Esophagus (tissue), 2 donors: ENCODE measurements at regions not wholly inside any gene's neighbourhood (a gene's known extent, or its start where the extent isn't known, plus 50 kb on each side); places are given as distances from the start of the nearest gene placed in this dataset.

Experiments
- H3K27ac ChIP-seq, 2 donors: one replicate each; pipeline ENCODE4 v1.5.1; 2013; ENCODE audit warnings: low read depth in 2 of 2, mild to moderate bottlenecking in 2 of 2, inconsistent platforms in 1 of 2, low read length in 1 of 2, moderate library complexity in 1 of 2
- H3K27me3 ChIP-seq, 2 donors: one replicate each; pipeline ENCODE4 v1.6.1; 2013; ENCODE audit warnings: low read length in 2 of 2, control low read depth in 1 of 2, mild to moderate bottlenecking in 1 of 2; ENCODE audit not compliant: insufficient read depth in 2 of 2, control insufficient read depth in 1 of 2
- H3K36me3 ChIP-seq, 2 donors: one replicate each; pipeline ENCODE4 v1.6.1; 2013; ENCODE audit warnings: low read length in 1 of 2; ENCODE audit not compliant: control insufficient read depth in 2 of 2, insufficient read depth in 2 of 2
- H3K4me1 ChIP-seq, 2 donors: one replicate each; pipeline ENCODE4 v1.6.1; 2013; ENCODE audit warnings: low read length in 1 of 2; ENCODE audit not compliant: control insufficient read depth in 2 of 2, insufficient read depth in 2 of 2
- H3K4me3 ChIP-seq, 2 donors: one replicate each; pipeline ENCODE4 v1.5.1; 2013; ENCODE audit warnings: low read length in 2 of 2, mild to moderate bottlenecking in 2 of 2, low read depth in 1 of 2, moderate library complexity in 1 of 2
- H3K9me3 ChIP-seq, 2 donors: one replicate each; pipeline ENCODE4 v1.6.1; 2013; ENCODE audit warnings: mild to moderate bottlenecking in 2 of 2, low read depth in 1 of 2, low read length in 1 of 2, moderate library complexity in 1 of 2; ENCODE audit not compliant: control insufficient read depth in 2 of 2, insufficient read depth in 1 of 2
- WGBS, 2 donors: extraction: QIAGEN DNeasy Blood & Tissue Kit; methylation state at CpG; one replicate each; pipeline ENCODE4 v1.1.7; 2013; 5-methylcytosine and 5-hydroxymethylcytosine counted together
- donor health status: healthy with polysubstance abuse.
- donor health status: Bipolar disorder and iron deficiency.

DNA sequence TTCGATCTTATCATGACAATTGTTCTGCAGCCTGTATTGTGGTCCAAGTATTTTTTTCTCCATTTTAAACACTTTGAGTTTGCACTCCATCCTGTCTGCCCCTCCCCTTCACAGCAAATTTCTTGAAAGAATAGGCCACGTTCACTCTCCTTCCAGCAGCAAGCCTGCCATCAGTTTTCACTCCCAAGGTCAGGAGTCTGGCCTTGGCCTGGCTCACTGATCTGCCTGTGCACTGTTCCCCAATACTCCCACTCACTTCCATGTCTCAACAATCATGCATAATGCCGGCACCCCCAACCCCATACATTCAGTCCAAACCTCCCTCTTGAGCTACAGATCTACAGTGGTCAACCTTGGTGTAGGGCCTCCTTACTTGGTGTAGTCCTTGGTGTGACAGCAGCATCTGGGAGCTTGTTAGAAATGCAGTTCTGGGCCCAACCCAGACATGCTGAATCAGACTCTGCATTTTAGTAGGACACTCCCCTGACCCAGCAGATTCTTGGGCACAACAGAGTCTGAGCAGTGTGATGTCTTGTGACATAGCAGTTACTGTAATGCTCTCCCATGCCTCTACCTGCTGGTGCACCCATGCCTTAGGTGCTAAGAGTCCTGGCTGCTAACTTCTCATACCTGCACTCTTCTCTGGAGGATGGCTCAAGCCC lies 58.3 kb upstream of the XCR1 start:
- Histone ChIP-seq H3K4me1 (peaks cover 0 to 7% of the 10 kb centered on the region in 2 donors), H3K4me3 (no peak overlapping the region), H3K27ac (no peak overlapping the region), H3K9me3 (no peaks in the 10 kb centered on the region), H3K27me3 (peaks cover 0 to 8% of the 10 kb centered on the region in 2 donors), H3K36me3 (no peaks in the 10 kb centered on the region)
- WGBS, 2 donors = 51 to 74% methylated on average over 3 of the region's 3 CpGs

DNA sequence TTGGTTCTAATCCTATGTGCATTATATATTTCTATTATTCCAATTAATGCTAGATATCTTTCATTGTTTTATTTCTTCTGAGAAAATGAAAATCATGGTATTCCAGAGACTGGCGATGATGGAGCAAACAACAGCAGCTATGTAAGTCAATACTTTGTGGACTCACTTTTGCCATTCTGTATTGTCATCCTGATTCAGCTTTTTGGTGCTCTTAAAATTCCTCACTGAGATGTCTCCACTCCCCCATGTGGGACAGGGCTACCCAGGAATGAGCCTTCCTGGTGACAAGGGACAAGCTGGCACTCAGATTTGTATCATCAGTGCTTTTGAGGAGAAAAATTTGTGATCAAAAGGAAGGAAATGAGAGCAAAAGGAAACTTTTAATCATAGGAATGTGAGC lies 56.7 kb upstream of the XCR1 start:
- no peak overlapping the region for H3K4me3 ChIP-seq
- H3K36me3 ChIP-seq = no peaks in the 10 kb centered on the region
- peaks cover 0 to 8% of the 10 kb centered on the region in 2 donors for H3K27me3 ChIP-seq
- peaks cover 0 to 3% of the 10 kb centered on the region in 2 donors for H3K4me1 ChIP-seq
- H3K9me3 ChIP-seq = no peaks in the 10 kb centered on the region
- no peak overlapping the region for H3K27ac ChIP-seq
- WGBS, 2 donors = 94 to 95% methylated on average over 1 of the region's 1 CpG

DNA sequence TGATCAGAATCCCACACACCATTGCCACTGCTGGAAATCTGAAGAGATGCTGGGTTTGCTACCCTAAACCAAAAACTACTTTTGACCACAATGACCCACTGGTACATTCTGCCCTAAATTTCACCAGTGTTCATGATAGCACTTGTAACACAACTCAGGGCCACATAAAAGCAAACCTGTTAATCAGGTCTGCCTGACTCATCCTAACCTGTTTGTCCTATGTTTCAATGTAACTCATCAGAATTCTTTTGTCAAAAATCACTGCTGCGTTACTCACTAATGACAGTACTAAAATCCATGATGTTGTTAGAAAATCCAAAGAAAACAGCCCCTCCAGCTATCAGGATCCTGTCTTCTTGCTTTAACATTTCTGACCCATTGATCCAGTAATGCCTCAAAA lies 55.6 kb upstream of the XCR1 start:
- Histone ChIP-seq H3K4me1 (peaks cover 0 to 3% of the 10 kb centered on the region in 2 donors), H3K36me3 (no peaks in the 10 kb centered on the region), H3K4me3 (no peak overlapping the region), H3K27ac (peak overlapping the region in 1 of 2 donors; percentile 9), H3K9me3 (no peaks in the 10 kb centered on the region), H3K27me3 (peaks cover 0 to 8% of the 10 kb centered on the region in 2 donors)
- 53 to 69% methylated on average over 1 of the region's 1 CpG for WGBS, 2 donors

DNA sequence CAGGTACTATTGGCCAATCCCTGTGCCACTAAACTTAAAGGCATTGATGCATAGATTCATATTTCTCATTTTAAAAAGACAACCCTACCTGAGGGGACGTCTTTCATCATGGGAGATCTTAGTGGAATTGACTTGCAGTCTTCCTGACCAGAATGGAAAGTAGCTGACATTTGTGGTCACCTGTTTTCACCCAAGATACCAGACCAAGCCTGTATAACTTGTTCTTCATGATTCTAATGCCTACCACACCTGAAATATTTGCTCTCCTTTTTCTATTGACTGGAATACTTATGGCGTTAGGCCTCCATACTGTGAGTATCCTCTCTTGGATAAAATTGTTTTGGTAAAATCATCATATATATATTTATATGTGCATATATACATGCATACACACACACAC lies 54.7 kb upstream of the XCR1 start:
- 76 to 83% methylated on average over 2 of the region's 2 CpGs for WGBS, 2 donors
- no peaks in the 10 kb centered on the region for H3K9me3 ChIP-seq
- peaks cover 0 to 4% of the 10 kb centered on the region in 2 donors for H3K27me3 ChIP-seq
- peaks cover 0 to 3% of the 10 kb centered on the region in 2 donors for H3K4me1 ChIP-seq
- no peak overlapping the region for H3K27ac ChIP-seq
- H3K36me3 ChIP-seq = no peaks in the 10 kb centered on the region
- H3K4me3 ChIP-seq = no peak overlapping the region

DNA sequence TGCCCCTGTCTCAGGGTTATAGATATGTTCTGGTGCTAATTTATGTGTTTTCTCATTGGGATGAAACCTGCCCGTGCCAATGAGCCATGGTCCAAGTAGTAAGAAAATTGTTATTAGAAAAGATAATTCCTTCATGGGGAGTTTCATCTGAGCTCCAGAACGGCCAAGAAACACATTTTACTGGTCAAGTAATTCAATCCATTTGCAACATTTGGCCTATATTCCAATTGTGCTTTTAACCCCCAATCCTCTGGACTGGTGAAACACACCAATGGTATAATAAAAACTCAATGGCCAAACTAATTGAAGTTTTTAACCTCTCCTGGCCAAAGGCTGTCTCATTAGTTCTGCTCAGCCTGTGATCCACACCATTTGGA lies 53.7 kb upstream of the XCR1 start:
- H3K4me1 ChIP-seq = no peaks in the 10 kb centered on the region
- 49 to 50% methylated on average over 2 of the region's 2 CpGs for WGBS, 2 donors
- no peak overlapping the region for H3K4me3 ChIP-seq
- H3K9me3 ChIP-seq = no peaks in the 10 kb centered on the region
- peaks cover 0 to 3% of the 10 kb centered on the region in 2 donors for H3K27me3 ChIP-seq
- H3K36me3 ChIP-seq = no peaks in the 10 kb centered on the region
- no peak overlapping the region for H3K27ac ChIP-seq

DNA sequence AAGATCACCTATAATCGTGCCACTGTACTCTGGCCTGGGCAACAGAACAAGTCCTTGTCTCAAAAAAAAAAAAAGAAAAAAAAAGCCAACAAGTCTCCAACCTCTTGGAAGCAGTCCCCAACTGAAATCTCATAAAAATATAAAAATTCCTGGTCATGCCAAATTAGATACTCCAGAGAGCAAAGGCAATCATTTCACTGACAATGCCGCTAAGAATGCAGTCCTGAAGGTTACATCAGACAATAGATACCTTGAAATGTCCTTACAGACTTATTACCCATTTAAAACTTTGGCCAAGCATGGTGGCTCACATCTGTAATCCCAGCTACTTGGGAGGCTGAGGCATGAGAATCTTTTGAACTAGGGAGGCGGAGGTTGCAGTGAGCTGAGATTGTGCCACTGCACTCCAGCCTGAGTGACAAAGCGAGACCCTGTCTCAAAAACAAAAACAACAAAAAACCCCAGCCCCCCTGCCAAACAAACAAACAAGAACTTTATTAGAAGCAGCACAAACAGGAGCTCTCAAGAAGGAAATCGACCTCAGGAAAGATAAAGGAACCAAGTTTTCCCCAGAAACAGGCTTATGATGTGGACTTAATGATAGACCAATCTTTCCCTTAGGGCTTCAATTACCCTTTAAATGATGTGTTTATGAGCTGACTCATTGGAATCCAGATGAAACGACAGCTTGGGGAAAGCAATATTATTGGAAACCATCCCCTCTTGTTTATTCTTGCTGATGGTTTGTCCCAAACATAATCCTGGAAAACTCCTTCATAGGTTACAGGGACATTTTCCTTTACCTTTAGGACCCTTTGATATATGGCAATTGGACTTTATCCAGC lies 53.1 kb upstream of the XCR1 start:
- 68 to 73% methylated on average over 6 of the region's 6 CpGs for WGBS, 2 donors
- no peak overlapping the region for H3K27ac ChIP-seq

DNA sequence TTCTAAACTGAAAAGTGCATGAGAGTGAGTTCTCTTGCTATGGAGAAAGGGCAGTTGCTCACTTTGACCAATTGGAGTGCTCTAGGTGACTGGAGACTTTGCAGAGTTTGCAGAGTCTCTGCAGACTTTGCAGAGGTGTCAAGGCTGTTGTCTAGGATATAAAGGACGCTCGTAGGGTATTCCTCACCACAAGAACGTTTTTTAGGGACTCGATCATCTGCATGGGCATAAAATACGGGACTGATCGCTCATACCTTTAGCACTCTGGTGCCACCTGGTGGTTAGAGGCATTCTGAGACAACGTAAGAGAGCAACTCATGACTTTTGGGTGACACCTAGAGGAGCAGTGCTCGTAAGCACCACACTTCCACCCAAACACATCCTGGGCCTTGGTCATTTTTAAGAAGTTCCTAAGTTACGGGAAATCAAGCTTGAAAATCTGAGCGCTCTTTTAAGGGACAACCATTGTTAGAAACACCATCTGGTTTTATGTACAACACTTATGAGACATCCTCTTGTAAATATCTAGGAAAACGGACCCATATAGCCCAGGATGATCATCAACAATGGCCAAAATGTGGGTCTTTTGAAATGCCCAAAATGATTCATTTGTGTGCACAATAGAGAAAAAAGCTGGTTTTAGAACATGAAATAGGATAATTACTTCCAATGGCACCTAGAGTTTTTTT lies 51.6 kb upstream of the XCR1 start:
- Histone ChIP-seq H3K27me3 (no peaks in the 10 kb centered on the region), H3K27ac (no peak overlapping the region), H3K4me1 (no peaks in the 10 kb centered on the region), H3K9me3 (no peaks in the 10 kb centered on the region), H3K36me3 (no peaks in the 10 kb centered on the region), H3K4me3 (no peak overlapping the region)
- WGBS, 2 donors = 10 to 11% methylated on average over 11 of the region's 11 CpGs

More for the DNA sequence above, 53.1 kb upstream of the XCR1 start:
- Histone ChIP-seq H3K27me3 (peaks cover 0 to 3% of the 10 kb centered on the region in 2 donors), H3K9me3 (no peaks in the 10 kb centered on the region), H3K36me3 (no peaks in the 10 kb centered on the region), H3K4me1 (no peaks in the 10 kb centered on the region), H3K4me3 (no peak overlapping the region)
